DMS 273 (cell line): ENCODE measurements at regions not wholly inside any gene's neighbourhood (a gene's known extent, or its start where the extent isn't known, plus 50 kb on each side); places are given as distances from the start of the nearest gene placed in this dataset.

Experiments used
- DNase-seq: peaks from one replicate; lab custom pipeline; 2025; ENCODE audit not compliant: unreplicated experiment; lab: John Stamatoyannopoulos, UW

GRCh38 chr6:167532410-167533288 is 207.8 kb downstream of the TTLL2 start:
- DNase-seq, result peak; percentile 83

GRCh38 chr6:167533851-167534250 is 209.0 kb downstream of the TTLL2 start:
- no peak for DNase-seq

GRCh38 chr6:167537816-167538215 is 212.9 kb downstream of the TTLL2 start:
- no peak for DNase-seq

GRCh38 chr6:167538746-167539145 is 213.9 kb downstream of the TTLL2 start:
- DNase-seq, result no peak

- DNase-seq, result no peak
These were observed 215.9 kb downstream of the TTLL2 start for GRCh38 chr6:167540796-167541195.

GRCh38 chr6:167541544-167541943 is 216.7 kb downstream of the TTLL2 start:
- DNase-seq, result no peak

- DNase-seq, result peak; percentile 50
These were observed 219.0 kb downstream of the TTLL2 start for GRCh38 chr6:167543602-167544497.

- DNase-seq, result peak; percentile 17
These were observed 221.9 kb downstream of the TTLL2 start for GRCh38 chr6:167546611-167547327.

GRCh38 chr6:167547328-167547692 is 222.4 kb downstream of the TTLL2 start:
- no peak for DNase-seq

GRCh38 chr6:167547751-167548150 is 222.9 kb downstream of the TTLL2 start:
- DNase-seq, result peak; percentile 44

- no peak for DNase-seq
These were observed 223.6 kb downstream of the TTLL2 start for GRCh38 chr6:167548451-167548850.

- no peak for DNase-seq
These were observed 224.3 kb downstream of the TTLL2 start for GRCh38 chr6:167549213-167549612.

- peak; percentile 49 for DNase-seq
These were observed 226.2 kb downstream of the TTLL2 start for GRCh38 chr6:167550941-167551627.

GRCh38 chr6:167551628-167552257 is 226.9 kb downstream of the TTLL2 start:
- no peak for DNase-seq

- no peak for DNase-seq
These were observed 227.4 kb downstream of the TTLL2 start for GRCh38 chr6:167552258-167552630.

- DNase-seq, result no peak
These were observed 228.3 kb downstream of the TTLL2 start for GRCh38 chr6:167552961-167553735.

- no peak for DNase-seq
These were observed 228.8 kb downstream of the TTLL2 start for GRCh38 chr6:167553736-167554119.

GRCh38 chr6:167554854-167555253 is 230.0 kb downstream of the TTLL2 start:
- DNase-seq, result no peak

- no peak for DNase-seq
These were observed 230.9 kb downstream of the TTLL2 start for GRCh38 chr6:167555836-167556235.

GRCh38 chr6:167557675-167558074 is 232.8 kb downstream of the TTLL2 start:
- DNase-seq, result no peak
